K562 (cell line): ENCODE measurements at regions not wholly inside any gene's neighbourhood (a gene's known extent, or its start where the extent isn't known, plus 50 kb on each side); places are given as distances from the start of the nearest gene placed in this dataset.

Experiments used
- ATAC-seq: fragments of 200-7000 bp; cut with Tn5 transposase; 3 replicates; pipeline ENCODE4 v1.9.1; 2020; ENCODE audit warnings: moderate library complexity
- BruUV-seq: library from RNA; stranded (reverse); fragments of 400-500 nt; replicated peaks from 2 replicates; lab custom pipeline; 2021; lab: Mats Ljungman, UMichigan
- CTCF ChIA-PET: fragments of 300-600 bp; formaldehyde crosslinking; extraction: SDS; loops from one replicate; lab custom pipeline; 2021; ENCODE audit warnings: low intra/inter-chr PET ratio; lab: Yijun Ruan, JAX
- POLR2A ChIA-PET: fragments of 300-600, 350-650 bp; sonication (Branson Sonifier 250); formaldehyde crosslinking; extraction: SDS; loops from one replicate; lab custom pipeline; 2021; ENCODE audit warnings: antibody characterized with exemption, inconsistent platforms; lab: Yijun Ruan, JAX
- DNase-seq, 4 experiments: peaks; one replicate each; pipeline versions ENCODE4 v3.0.0 to v3.0.0-alpha.2; 2011 to 2018; ENCODE audit warnings: low spot score in 3 of 4, mixed read lengths in 3 of 4; ENCODE audit errors: extremely low read depth in 1 of 4
- FAIRE-seq: peaks from 2 replicates; lab custom pipeline; 2011; peaks lifted over from hg19 to GRCh38; lab: Jason Lieb, UNC
- H2AFZ ChIP-seq: 2 replicates; pipeline ENCODE4 v1.6.0; 2011; ENCODE audit warnings: low read depth, low read length, control low read depth, inconsistent platforms
- H3K27ac ChIP-seq: fragments of 200-600 bp; 3 replicates; pipeline ENCODE4 v1.8.0; 2011; ENCODE audit warnings: low read depth, mild to moderate bottlenecking, control low read depth, inconsistent platforms, low read length, moderate library complexity, mixed read lengths; ENCODE audit errors: extremely low read depth
- H3K27me3 ChIP-seq, 2 experiments: fragments of 300-600 bp in 1 of 2; 2 replicates in 1 of 2; 3 replicates in 1 of 2; pipeline versions ENCODE4 v1.6.0 to v1.8.0; 2011; ENCODE audit warnings: inconsistent platforms in 2 of 2, low read length in 2 of 2, mild to moderate bottlenecking in 1 of 2, mixed read lengths in 1 of 2, moderate library complexity in 1 of 2; ENCODE audit not compliant: control insufficient read depth in 2 of 2, insufficient read depth in 2 of 2
- H3K36me3 ChIP-seq: fragments of 300-600 bp; 3 replicates; pipeline ENCODE4 v1.8.0; 2011; ENCODE audit warnings: mild to moderate bottlenecking, low read length, inconsistent platforms; ENCODE audit not compliant: control insufficient read depth, insufficient read depth
- H3K4me1 ChIP-seq, 2 experiments: fragments of 200-600 bp in 1 of 2; replicated peaks in 1 of 2; 2 replicates in 1 of 2; 3 replicates in 1 of 2; pipeline versions ENCODE4 v1.5.1 to v1.8.0; 2011; ENCODE audit warnings: inconsistent platforms in 2 of 2, low read length in 2 of 2, mild to moderate bottlenecking in 1 of 2, mixed read lengths in 1 of 2, moderate library complexity in 1 of 2; ENCODE audit not compliant: control insufficient read depth in 2 of 2, insufficient read depth in 2 of 2
- H3K4me2 ChIP-seq: 2 replicates; pipeline ENCODE4 v1.6.1; 2011; ENCODE audit warnings: low read length, control low read depth, inconsistent platforms, mixed read lengths; ENCODE audit not compliant: insufficient read depth
- H3K4me3 ChIP-seq: fragments of 200-600 bp; sonication (generic), shearing (Covaris generic); 2 replicates; pipeline ENCODE4 v1.5.1; 2016; ENCODE audit warnings: control low read depth, inconsistent platforms
- H3K79me2 ChIP-seq: fragments of 200-600 bp; 3 replicates; pipeline ENCODE4 v1.8.0; 2011; ENCODE audit warnings: low read length, inconsistent platforms; ENCODE audit not compliant: control insufficient read depth, insufficient read depth
- H3K9ac ChIP-seq, 2 experiments: 2 replicates each; pipeline versions ENCODE4 v1.6.0 to v1.6.1; 2011; ENCODE audit warnings: low read depth in 2 of 2, low read length in 2 of 2, control low read depth in 1 of 2, inconsistent platforms in 1 of 2, mild to moderate bottlenecking in 1 of 2, mixed read lengths in 1 of 2; ENCODE audit not compliant: insufficient read depth in 1 of 2
- H3K9me1 ChIP-seq: one replicate; pipeline ENCODE4 v1.6.0; 2011; ENCODE audit warnings: inconsistent platforms, mild to moderate bottlenecking, low read length, moderate library complexity; ENCODE audit not compliant: control insufficient read depth, insufficient read depth
- H3K9me3 ChIP-seq: replicated peaks from 2 replicates; pipeline ENCODE4 v1.5.1; 2011; ENCODE audit warnings: low read depth, low read length, inconsistent platforms; ENCODE audit not compliant: control insufficient read depth, insufficient read depth
- H4K20me1 ChIP-seq: replicated peaks from 2 replicates; pipeline ENCODE4 v1.6.1; 2011; ENCODE audit warnings: low read length, inconsistent platforms, mixed read lengths; ENCODE audit not compliant: control insufficient read depth, insufficient read depth
- ETV1 ChIP-seq: fragments of 450-650 bp; conservative IDR thresholded peaks from 2 replicates; pipeline ENCODE4 v1.6.1; 2016; ENCODE audit warnings: missing genetic modification characterization, control low read depth, low read depth, missing compliant biosample characterization
- ZNF766 ChIP-seq: fragments of 200-800 bp; sonication (Bioruptor generic); conservative IDR thresholded peaks from 2 replicates; pipeline ENCODE4 v1.6.1; 2016; ENCODE audit warnings: missing genetic modification characterization, missing compliant biosample characterization
- WGBS: fragments of 100-300 bp; shearing (Covaris generic); methylation state at CpG from one replicate; pipeline ENCODE4 v1.1.6; 2016; ENCODE audit warnings: low coverage, mixed read lengths; ENCODE audit not compliant: insufficient coverage; ENCODE audit errors: missing lambda C conversion rate; 5-methylcytosine and 5-hydroxymethylcytosine counted together
- in situ Hi-C: fragments of 300-500 bp; cut with MboI; formaldehyde crosslinking; loops from 4 replicates; pipeline ENCODE4 v1.15.0; 2018; ENCODE audit warnings: inconsistent platforms, mixed read lengths
- intact Hi-C: fragments of 100-400 bp; cut with micrococcal nuclease; formaldehyde crosslinking; loops from 2 replicates; pipeline ENCODE4 v1.14.2; 2022
- TF ChIP-seq, protein P1 (sequence below): sonication (generic); formaldehyde crosslinking; IDR thresholded peaks from 2 replicates; pipeline ENCODE4 v1.8.0; 2023; ENCODE audit warnings: mild to moderate bottlenecking, missing genetic modification reagents
- TF ChIP-seq, protein P2 (sequence below), 2 experiments: fragments of 150-350 bp in 1 of 2; IDR thresholded peaks; 2 replicates each; pipeline ENCODE4 v1.6.1; 2012 to 2016; ENCODE audit warnings: low read depth in 2 of 2, low read length in 2 of 2, mild to moderate bottlenecking in 1 of 2, moderate library complexity in 1 of 2

DNA sequence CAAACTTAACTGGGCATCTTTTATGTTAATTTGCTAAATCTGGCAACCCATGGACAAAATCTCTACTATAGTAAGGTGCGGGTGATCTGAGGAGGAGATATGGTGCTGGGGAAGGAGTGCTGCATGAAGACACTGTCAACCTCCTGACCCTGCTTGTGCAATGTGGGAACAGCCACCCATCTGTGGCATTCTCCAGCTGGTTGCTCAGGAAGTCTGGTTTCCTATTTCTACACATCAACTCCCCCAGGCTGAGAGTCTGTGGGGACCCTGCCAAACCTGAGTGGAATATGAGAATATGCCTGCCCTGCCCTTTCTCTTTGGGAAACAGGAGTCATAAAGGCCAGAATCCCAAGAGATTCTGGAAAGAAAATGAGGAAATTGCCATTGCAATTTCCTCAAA, 60.1 kb upstream of the PAX3 start:
- H2AFZ ChIP-seq = no peak overlapping the region
- no peaks in the 10 kb centered on the region for H4K20me1 ChIP-seq
- BruUV-seq = no TSS peak
- H3K79me2 ChIP-seq = no peaks in the 10 kb centered on the region
- TF ChIP-seq, protein P1, sequence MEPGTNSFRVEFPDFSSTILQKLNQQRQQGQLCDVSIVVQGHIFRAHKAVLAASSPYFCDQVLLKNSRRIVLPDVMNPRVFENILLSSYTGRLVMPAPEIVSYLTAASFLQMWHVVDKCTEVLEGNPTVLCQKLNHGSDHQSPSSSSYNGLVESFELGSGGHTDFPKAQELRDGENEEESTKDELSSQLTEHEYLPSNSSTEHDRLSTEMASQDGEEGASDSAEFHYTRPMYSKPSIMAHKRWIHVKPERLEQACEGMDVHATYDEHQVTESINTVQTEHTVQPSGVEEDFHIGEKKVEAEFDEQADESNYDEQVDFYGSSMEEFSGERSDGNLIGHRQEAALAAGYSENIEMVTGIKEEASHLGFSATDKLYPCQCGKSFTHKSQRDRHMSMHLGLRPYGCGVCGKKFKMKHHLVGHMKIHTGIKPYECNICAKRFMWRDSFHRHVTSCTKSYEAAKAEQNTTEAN = no peak
- TF ChIP-seq, protein P2, sequence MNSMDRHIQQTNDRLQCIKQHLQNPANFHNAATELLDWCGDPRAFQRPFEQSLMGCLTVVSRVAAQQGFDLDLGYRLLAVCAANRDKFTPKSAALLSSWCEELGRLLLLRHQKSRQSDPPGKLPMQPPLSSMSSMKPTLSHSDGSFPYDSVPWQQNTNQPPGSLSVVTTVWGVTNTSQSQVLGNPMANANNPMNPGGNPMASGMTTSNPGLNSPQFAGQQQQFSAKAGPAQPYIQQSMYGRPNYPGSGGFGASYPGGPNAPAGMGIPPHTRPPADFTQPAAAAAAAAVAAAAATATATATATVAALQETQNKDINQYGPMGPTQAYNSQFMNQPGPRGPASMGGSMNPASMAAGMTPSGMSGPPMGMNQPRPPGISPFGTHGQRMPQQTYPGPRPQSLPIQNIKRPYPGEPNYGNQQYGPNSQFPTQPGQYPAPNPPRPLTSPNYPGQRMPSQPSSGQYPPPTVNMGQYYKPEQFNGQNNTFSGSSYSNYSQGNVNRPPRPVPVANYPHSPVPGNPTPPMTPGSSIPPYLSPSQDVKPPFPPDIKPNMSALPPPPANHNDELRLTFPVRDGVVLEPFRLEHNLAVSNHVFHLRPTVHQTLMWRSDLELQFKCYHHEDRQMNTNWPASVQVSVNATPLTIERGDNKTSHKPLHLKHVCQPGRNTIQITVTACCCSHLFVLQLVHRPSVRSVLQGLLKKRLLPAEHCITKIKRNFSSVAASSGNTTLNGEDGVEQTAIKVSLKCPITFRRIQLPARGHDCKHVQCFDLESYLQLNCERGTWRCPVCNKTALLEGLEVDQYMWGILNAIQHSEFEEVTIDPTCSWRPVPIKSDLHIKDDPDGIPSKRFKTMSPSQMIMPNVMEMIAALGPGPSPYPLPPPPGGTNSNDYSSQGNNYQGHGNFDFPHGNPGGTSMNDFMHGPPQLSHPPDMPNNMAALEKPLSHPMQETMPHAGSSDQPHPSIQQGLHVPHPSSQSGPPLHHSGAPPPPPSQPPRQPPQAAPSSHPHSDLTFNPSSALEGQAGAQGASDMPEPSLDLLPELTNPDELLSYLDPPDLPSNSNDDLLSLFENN (IDR thresholded peaks at IDR 0.05; ENCODE audit: low read depth in 2 of 2, low read length in 2 of 2) = no peak
- TF ChIP-seq ETV1 (tag) = no peak
- TF ChIP-seq ZNF766 (CRISPR knock-in tag) = no peak
- H3K27ac ChIP-seq = no peak overlapping the region
- CTCF ChIA-PET = no interaction called here
- 0% methylated on average over 1 of the region's 1 CpG for WGBS
- FAIRE-seq = no peak
- in situ Hi-C loops = no loop called here
- H3K9ac ChIP-seq = no peak overlapping the region
- H3K4me1 ChIP-seq = no peaks in the 10 kb centered on the region
- no peak for ATAC-seq
- no peaks in the 10 kb centered on the region for H3K27me3 ChIP-seq
- no peak overlapping the region for H3K4me3 ChIP-seq
- no peaks in the 10 kb centered on the region for H3K9me1 ChIP-seq
- no peaks in the 10 kb centered on the region for H3K9me3 ChIP-seq
- POLR2A ChIA-PET = no interaction called here
- no peak overlapping the region for H3K4me2 ChIP-seq
- intact Hi-C loops = no loop called here
- DNase-seq = no peak
- H3K36me3 ChIP-seq = no peaks in the 10 kb centered on the region
